ENCODE measurements at regions not wholly inside any gene's neighbourhood (a gene's known extent, or its start where the extent isn't known, plus 50 kb on each side); places are given as distances from the start of the nearest gene placed in this dataset.

DNA sequence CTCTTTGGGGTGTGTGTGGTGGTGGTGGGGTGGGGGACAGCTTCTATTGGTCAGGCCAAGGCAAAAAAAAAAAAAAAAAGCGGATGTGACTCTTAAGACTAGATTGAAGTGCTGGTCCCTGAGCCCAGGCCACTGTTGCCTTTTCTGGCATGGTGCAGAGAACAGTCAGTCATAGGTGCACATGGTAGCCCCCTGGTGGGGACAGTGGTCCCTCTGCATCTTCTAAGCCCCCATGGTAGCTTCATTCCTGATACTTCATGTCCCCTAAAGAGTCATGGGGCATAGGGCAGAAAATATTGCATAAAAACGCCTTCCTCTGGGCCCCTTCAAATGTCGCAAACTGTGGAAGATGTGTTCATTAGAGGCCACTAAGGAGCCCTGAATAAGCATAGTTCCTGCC is 371.8 kb downstream of the NPHP4 start:
- Mint-ChIP-seq H3K27ac (no peak overlapping the region), H3K27me3 (ENCODE audit: low read depth) (peaks cover 35% of the 10 kb centered on the region), H3K4me1 (peaks cover 24% of the 10 kb centered on the region), H3K4me3 (no peak overlapping the region), H3K36me3 (ENCODE audit: low read depth) (no peaks in the 10 kb centered on the region), H3K9me3 (no peaks in the 10 kb centered on the region)
- TF ChIP-seq, protein P1, sequence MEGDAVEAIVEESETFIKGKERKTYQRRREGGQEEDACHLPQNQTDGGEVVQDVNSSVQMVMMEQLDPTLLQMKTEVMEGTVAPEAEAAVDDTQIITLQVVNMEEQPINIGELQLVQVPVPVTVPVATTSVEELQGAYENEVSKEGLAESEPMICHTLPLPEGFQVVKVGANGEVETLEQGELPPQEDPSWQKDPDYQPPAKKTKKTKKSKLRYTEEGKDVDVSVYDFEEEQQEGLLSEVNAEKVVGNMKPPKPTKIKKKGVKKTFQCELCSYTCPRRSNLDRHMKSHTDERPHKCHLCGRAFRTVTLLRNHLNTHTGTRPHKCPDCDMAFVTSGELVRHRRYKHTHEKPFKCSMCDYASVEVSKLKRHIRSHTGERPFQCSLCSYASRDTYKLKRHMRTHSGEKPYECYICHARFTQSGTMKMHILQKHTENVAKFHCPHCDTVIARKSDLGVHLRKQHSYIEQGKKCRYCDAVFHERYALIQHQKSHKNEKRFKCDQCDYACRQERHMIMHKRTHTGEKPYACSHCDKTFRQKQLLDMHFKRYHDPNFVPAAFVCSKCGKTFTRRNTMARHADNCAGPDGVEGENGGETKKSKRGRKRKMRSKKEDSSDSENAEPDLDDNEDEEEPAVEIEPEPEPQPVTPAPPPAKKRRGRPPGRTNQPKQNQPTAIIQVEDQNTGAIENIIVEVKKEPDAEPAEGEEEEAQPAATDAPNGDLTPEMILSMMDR (IDR thresholded peaks at IDR 0.05; ENCODE audit: unreplicated experiment in 3 of 3) = no peak

DNA sequence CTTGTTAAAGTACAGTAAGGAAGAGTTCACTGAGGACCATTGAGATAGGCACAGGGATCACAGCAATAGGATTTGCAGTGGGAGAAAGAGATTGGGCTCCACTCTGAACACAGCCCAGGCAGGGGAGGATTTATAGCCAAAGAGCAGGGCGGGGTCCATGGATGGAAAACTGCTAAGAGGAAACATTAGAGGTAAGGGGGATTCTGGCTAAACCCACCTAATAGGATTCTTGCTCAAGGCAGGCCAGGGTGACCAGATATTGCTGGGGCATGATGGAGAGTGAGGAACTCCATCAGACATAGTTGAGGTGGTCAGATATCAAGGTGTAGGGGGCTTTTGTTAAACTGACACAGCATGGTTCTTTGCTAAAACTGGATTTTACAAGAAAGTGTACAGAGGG is 372.8 kb downstream of the NPHP4 start:
- H3K9me3 Mint-ChIP-seq = no peaks in the 10 kb centered on the region
- H3K4me1 Mint-ChIP-seq = peaks cover 24% of the 10 kb centered on the region
- no peaks in the 10 kb centered on the region for H3K36me3 Mint-ChIP-seq (ENCODE audit: low read depth)
- no peak overlapping the region for H3K4me3 Mint-ChIP-seq
- TF ChIP-seq, protein P1 (IDR thresholded peaks at IDR 0.05; ENCODE audit: unreplicated experiment in 3 of 3) = no peak
- H3K27me3 Mint-ChIP-seq (ENCODE audit: low read depth) = peaks cover 38% of the 10 kb centered on the region
- no peak overlapping the region for H3K27ac Mint-ChIP-seq

DNA sequence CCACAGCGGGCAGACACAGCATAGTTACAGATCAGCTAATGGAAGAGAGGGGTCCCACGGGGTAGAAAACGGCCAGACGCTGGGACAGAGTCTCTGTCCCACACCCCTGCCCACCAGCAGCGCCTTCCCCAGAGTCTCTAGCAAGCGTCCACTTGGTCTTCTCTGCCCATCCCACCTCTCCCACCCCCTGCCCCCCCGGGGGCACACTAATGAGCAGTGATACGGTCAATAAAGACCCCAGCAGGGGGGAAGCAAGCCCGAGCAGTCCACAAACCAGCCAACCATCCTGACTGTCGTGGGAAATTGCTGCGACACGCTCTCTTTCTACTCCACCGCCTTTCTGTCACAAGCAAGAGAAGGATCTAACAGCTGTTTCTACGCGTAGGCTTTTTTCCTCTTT is 374.7 kb downstream of the NPHP4 start:
- Mint-ChIP-seq H3K4me3 (peak overlapping the region in 1 of 3 experiments; percentile 27), H3K27me3 (ENCODE audit: low read depth) (peaks cover 41% of the 10 kb centered on the region)
- TF ChIP-seq, protein P1 (IDR thresholded peaks at IDR 0.05; ENCODE audit: unreplicated experiment in 3 of 3) = no peak

DNA sequence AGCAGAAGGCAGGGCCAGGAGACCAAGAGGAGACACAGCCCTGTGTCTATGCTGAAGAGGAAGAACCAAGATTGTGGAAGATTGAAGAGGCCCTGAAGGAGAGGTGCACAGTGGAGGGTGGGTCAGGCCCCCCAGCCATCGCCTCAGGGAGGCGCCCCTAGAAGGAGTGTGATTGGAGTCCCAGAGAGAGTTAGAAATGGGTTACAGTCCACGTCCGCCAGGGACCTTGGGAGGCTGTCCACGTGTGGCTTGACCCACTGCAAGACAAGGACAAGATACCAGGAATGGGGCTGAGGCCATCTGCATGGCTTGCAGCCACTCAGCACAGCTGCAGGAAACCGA is 375.1 kb downstream of the NPHP4 start:
- peaks cover 41% of the 10 kb centered on the region for H3K27me3 Mint-ChIP-seq (ENCODE audit: low read depth)
- H3K4me1 Mint-ChIP-seq = peaks cover 24% of the 10 kb centered on the region
- no peak overlapping the region for H3K27ac Mint-ChIP-seq
- TF ChIP-seq, protein P1 (IDR thresholded peaks at IDR 0.05; ENCODE audit: unreplicated experiment in 3 of 3) = no peak
- H3K36me3 Mint-ChIP-seq (ENCODE audit: low read depth) = no peaks in the 10 kb centered on the region
- peaks cover 5% of the 10 kb centered on the region for H3K9me3 Mint-ChIP-seq
- H3K4me3 Mint-ChIP-seq = no peak overlapping the region

More for the DNA sequence above, 374.7 kb downstream of the NPHP4 start:
- H3K9me3 Mint-ChIP-seq = peaks cover 4% of the 10 kb centered on the region
- H3K36me3 Mint-ChIP-seq (ENCODE audit: low read depth) = no peaks in the 10 kb centered on the region
- no peak overlapping the region for H3K27ac Mint-ChIP-seq
- peaks cover 24% of the 10 kb centered on the region for H3K4me1 Mint-ChIP-seq

DNA sequence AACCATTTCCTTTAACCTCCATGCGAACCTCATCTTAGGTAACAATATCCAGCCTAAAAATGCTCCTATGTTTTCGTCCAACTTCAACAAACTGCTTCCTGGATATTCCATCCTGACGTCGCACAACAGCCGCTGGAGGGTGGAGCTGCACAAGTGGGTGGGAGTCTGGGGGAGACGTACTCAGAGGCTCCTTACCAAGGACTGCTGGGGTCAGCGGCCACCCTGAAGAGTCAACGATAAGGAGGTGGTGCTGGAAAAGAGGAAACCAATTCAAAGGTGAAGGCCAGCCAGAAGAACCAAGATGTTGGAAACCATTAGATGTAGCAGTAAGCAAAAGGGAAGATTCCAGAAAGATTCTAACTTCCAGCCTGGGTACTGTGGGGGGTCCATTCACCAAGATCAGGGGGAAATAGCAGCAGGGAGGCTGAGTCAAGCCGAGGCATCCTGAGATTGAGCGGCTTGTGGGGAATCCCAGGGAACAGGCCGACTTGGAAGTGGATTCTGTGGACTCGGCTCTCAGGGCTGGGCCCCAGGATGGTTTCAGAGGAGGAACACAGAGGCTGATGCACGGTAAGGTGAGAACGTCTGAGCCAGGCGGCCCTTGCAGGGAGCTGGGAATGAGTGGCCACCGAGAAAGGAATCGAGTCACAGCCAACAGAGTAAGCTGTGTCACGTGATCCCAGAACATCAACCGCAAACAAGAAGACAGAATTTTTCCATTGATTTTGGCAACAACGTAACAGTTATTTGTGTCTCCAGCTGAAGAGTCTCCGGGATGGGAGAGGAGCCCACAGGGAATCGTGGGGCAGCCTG is 375.7 kb downstream of the NPHP4 start:
- H3K9me3 Mint-ChIP-seq = peaks cover 5% of the 10 kb centered on the region
- H3K27ac Mint-ChIP-seq = no peak overlapping the region
- peaks cover 24% of the 10 kb centered on the region for H3K4me1 Mint-ChIP-seq
- H3K4me3 Mint-ChIP-seq = no peak overlapping the region
- TF ChIP-seq, protein P1 (IDR thresholded peaks at IDR 0.05; ENCODE audit: unreplicated experiment in 3 of 3) = no peak
- no peaks in the 10 kb centered on the region for H3K36me3 Mint-ChIP-seq (ENCODE audit: low read depth)
- peaks cover 41% of the 10 kb centered on the region for H3K27me3 Mint-ChIP-seq (ENCODE audit: low read depth)

DNA sequence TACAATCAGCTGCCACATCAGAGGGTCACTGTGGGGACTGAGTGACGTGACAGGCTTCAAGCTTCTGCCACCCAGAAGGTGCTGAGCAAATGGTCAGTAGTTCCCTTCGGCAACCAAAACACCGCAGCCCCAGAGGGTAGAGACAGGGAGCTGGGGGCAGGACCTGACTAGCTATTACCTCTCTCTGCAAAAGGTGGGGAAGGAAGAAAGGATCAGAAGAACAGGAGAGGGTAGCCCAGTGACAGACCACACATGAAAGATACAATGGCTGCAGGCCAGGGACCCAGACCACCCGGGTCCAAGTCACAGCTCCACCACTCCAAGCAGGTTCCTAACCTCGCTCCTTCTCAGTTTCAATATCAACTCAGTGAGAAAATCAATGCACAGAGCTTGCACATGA is 377.1 kb downstream of the NPHP4 start:
- Mint-ChIP-seq H3K27ac (no peak overlapping the region), H3K4me3 (no peak overlapping the region), H3K4me1 (peaks cover 24% of the 10 kb centered on the region), H3K9me3 (peaks cover 7% of the 10 kb centered on the region), H3K36me3 (ENCODE audit: low read depth) (no peaks in the 10 kb centered on the region), H3K27me3 (ENCODE audit: low read depth) (peaks cover 33% of the 10 kb centered on the region)
- TF ChIP-seq, protein P1 (IDR thresholded peaks at IDR 0.05; ENCODE audit: unreplicated experiment in 3 of 3) = no peak
